ENCODE measurements at regions not wholly inside any gene's neighbourhood (a gene's known extent, or its start where the extent isn't known, plus 50 kb on each side); places are given as distances from the start of the nearest gene placed in this dataset.

- TF ChIP-seq JUNB (IDR thresholded peaks at IDR 0.05) (no peak), ESRRA (IDR thresholded peaks at IDR 0.05; ENCODE audit: borderline replicate concordance, low read length) (no peak), RFX5 (IDR thresholded peaks at IDR 0.05) (no peak), CTCF (IDR thresholded peaks at IDR 0.05) (no peak), NR3C1 (IDR thresholded peaks at IDR 0.05) (no peak)
These were observed 402.9 kb upstream of the MAP3K7 start for GRCh38 chr6:90989763-90990162.
